Glutamatergic neuron (in vitro differentiated cells): ENCODE measurements at regions not wholly inside any gene's neighbourhood (a gene's known extent, or its start where the extent isn't known, plus 50 kb on each side); places are given as distances from the start of the nearest gene placed in this dataset.

ENCODE experiments used
- DNase-seq: peaks from one replicate; pipeline ENCODE4 v3.0.0; 2022
- H3K27ac Mint-ChIP-seq: one replicate; pipeline ENCODE4 v1.8.0; 2020; ENCODE audit warnings: mild to moderate bottlenecking, mixed read lengths, inconsistent platforms; ENCODE audit not compliant: unreplicated experiment
- H3K27me3 Mint-ChIP-seq: one replicate; pipeline ENCODE4 v1.8.0; 2020; ENCODE audit warnings: mild to moderate bottlenecking, moderate library complexity, mixed read lengths, inconsistent platforms; ENCODE audit not compliant: unreplicated experiment
- H3K36me3 Mint-ChIP-seq: one replicate; pipeline ENCODE4 v1.8.0; 2020; ENCODE audit warnings: mild to moderate bottlenecking, mixed read lengths, inconsistent platforms; ENCODE audit not compliant: unreplicated experiment
- H3K4me1 Mint-ChIP-seq: one replicate; pipeline ENCODE4 v1.8.0; 2020; ENCODE audit warnings: mild to moderate bottlenecking, low read depth, mixed read lengths, inconsistent platforms; ENCODE audit not compliant: unreplicated experiment
- H3K4me3 Mint-ChIP-seq: one replicate; pipeline ENCODE4 v1.8.0; 2020; ENCODE audit warnings: mild to moderate bottlenecking, mixed read lengths, inconsistent platforms; ENCODE audit not compliant: unreplicated experiment
- H3K9me3 Mint-ChIP-seq: one replicate; pipeline ENCODE4 v1.8.0; 2020; ENCODE audit warnings: mild to moderate bottlenecking, moderate library complexity, mixed read lengths, inconsistent platforms; ENCODE audit not compliant: unreplicated experiment
- CTCF ChIP-seq: fragments of 200-600 bp; sonication (generic); IDR thresholded peaks from one replicate; pipeline ENCODE4 v1.5.0; 2021; ENCODE audit not compliant: partially characterized antibody, unreplicated experiment

- no peaks in the 10 kb centered on the region for H3K9me3 Mint-ChIP-seq
- no peak for TF ChIP-seq CTCF
- no peak overlapping the region for H3K27ac Mint-ChIP-seq
- H3K4me3 Mint-ChIP-seq: no peak overlapping the region
- no peak for DNase-seq
- H3K36me3 Mint-ChIP-seq: peaks cover 9% of the 10 kb centered on the region
- peaks cover 2% of the 10 kb centered on the region for H3K4me1 Mint-ChIP-seq
- H3K27me3 Mint-ChIP-seq: peaks cover 2% of the 10 kb centered on the region
Observed at GRCh38 chr2:53561155-53561554, 206.4 kb upstream of the CHAC2 start.

GRCh38 chr2:53559302-53559966, 208.2 kb upstream of the CHAC2 start:
- no peak for DNase-seq
- peaks cover 9% of the 10 kb centered on the region for H3K36me3 Mint-ChIP-seq
- no peaks in the 10 kb centered on the region for H3K9me3 Mint-ChIP-seq
- H3K4me3 Mint-ChIP-seq: no peak overlapping the region
- TF ChIP-seq CTCF: no peak
- no peak overlapping the region for H3K27ac Mint-ChIP-seq
- H3K27me3 Mint-ChIP-seq: peaks cover 2% of the 10 kb centered on the region
- H3K4me1 Mint-ChIP-seq: peaks cover 2% of the 10 kb centered on the region

DNA sequence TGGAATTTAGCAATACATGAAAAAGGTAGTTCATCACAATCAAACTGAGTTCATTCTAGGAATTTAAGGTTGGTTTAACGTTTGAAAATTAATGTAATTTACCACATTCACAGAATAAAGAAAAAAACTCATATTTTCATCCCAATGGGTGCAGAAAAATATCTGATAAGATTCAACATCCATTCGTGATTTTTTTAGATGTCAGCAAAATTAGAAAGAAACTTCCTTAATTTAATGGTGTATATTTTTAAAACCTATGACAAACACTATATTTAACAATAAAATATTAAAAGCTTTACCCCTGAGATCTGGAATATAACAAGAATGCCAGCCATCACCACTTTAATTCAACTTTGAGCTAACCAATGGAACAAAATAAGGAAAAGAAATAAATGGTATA, 208.7 kb upstream of the CHAC2 start:
- Mint-ChIP-seq H3K27me3 (peaks cover 2% of the 10 kb centered on the region), H3K4me1 (peaks cover 2% of the 10 kb centered on the region), H3K4me3 (no peak overlapping the region), H3K36me3 (peaks cover 9% of the 10 kb centered on the region), H3K9me3 (no peaks in the 10 kb centered on the region), H3K27ac (no peak overlapping the region)
- TF ChIP-seq CTCF: no peak
- no peak for DNase-seq

GRCh38 chr2:53549497-53549896, 218.1 kb upstream of the CHAC2 start:
- DNase-seq: no peak
- Mint-ChIP-seq H3K4me1 (no peaks in the 10 kb centered on the region), H3K4me3 (no peak overlapping the region)

More at GRCh38 chr2:53549497-53549896, 218.1 kb upstream of the CHAC2 start:
- H3K27ac Mint-ChIP-seq: no peak overlapping the region
- H3K36me3 Mint-ChIP-seq: no peaks in the 10 kb centered on the region
- TF ChIP-seq CTCF: no peak
- H3K27me3 Mint-ChIP-seq: no peaks in the 10 kb centered on the region
- H3K9me3 Mint-ChIP-seq: no peaks in the 10 kb centered on the region
